H1 (cell line): ENCODE measurements at regions not wholly inside any gene's neighbourhood (a gene's known extent, or its start where the extent isn't known, plus 50 kb on each side); places are given as distances from the start of the nearest gene placed in this dataset.

Experiments used
- CTCF ChIA-PET: fragments of 300-600 bp; sonication (Branson Sonifier 250); formaldehyde crosslinking; loops from one replicate; lab custom pipeline; 2021; ENCODE audit not compliant: partially characterized antibody; lab: Charles Lee
- POLR2A ChIA-PET: fragments of 300-600 bp; sonication (Branson Sonifier 250); formaldehyde crosslinking; loops from one replicate; lab custom pipeline; 2021; ENCODE audit warnings: inconsistent platforms; ENCODE audit not compliant: partially characterized antibody; lab: Charles Lee
- DNase-seq, 2 experiments: peaks; one replicate each; pipeline versions ENCODE4 v3.0.0 to v3.0.0-alpha.2; 2010 to 2022; ENCODE audit warnings: low spot score in 2 of 2, low read depth in 1 of 2, mixed read lengths in 1 of 2
- FAIRE-seq: peaks from 2 replicates; lab custom pipeline; 2011; peaks lifted over from hg19 to GRCh38; lab: Jason Lieb, UNC
- H2AFZ ChIP-seq: 2 replicates; pipeline ENCODE4 v1.8.1; 2012; ENCODE audit warnings: low read length, inconsistent platforms
- H2AK5ac ChIP-seq: 2 replicates; pipeline ENCODE4 v1.6.1; 2013; ENCODE audit warnings: low read depth, low read length
- H2BK120ac ChIP-seq: replicated peaks from 2 replicates; pipeline ENCODE3; 2013; ENCODE audit warnings: low read depth, low read length, inconsistent platforms
- H2BK12ac ChIP-seq: 2 replicates; pipeline ENCODE4 v1.6.1; 2013; ENCODE audit warnings: low read depth, low read length
- H2BK15ac ChIP-seq: 2 replicates; pipeline ENCODE4 v1.6.1; 2013; ENCODE audit warnings: low read length
- H2BK20ac ChIP-seq: 2 replicates; pipeline ENCODE4 v1.6.1; 2013; ENCODE audit warnings: low read length
- H2BK5ac ChIP-seq: 2 replicates; pipeline ENCODE4 v1.6.1; 2013; ENCODE audit warnings: low read depth, low read length
- H3K14ac ChIP-seq: 2 replicates; pipeline ENCODE4 v1.6.1; 2013; ENCODE audit warnings: inconsistent platforms; ENCODE audit not compliant: insufficient read length
- H3K18ac ChIP-seq: 2 replicates; pipeline ENCODE4 v1.6.1; 2013; ENCODE audit warnings: low read length; ENCODE audit errors: extremely low read depth
- H3K23ac ChIP-seq: 2 replicates; pipeline ENCODE4 v1.6.1; 2013; ENCODE audit warnings: inconsistent platforms; ENCODE audit not compliant: insufficient read length
- H3K23me2 ChIP-seq: 2 replicates; pipeline ENCODE4 v1.6.1; 2013; ENCODE audit warnings: low read depth, low read length
- H3K27ac ChIP-seq: 2 replicates; pipeline ENCODE4 v1.6.1; 2011; ENCODE audit warnings: low read depth, low read length, inconsistent platforms
- H3K27me3 ChIP-seq, 4 experiments: replicated peaks in 1 of 4; 1 replicate in 1 of 4; 2 replicates in 3 of 4; pipeline versions ENCODE4 v1.6.1 to v1.8.1; 2011 to 2013; ENCODE audit warnings: low read length in 3 of 4, mild to moderate bottlenecking in 3 of 4, inconsistent platforms in 2 of 4, mixed read lengths in 2 of 4, moderate library complexity in 1 of 4; ENCODE audit not compliant: control insufficient read depth in 3 of 4, insufficient read depth in 3 of 4; ENCODE audit errors: extremely low read depth in 1 of 4
- H3K36me3 ChIP-seq, 4 experiments: 2 replicates each; pipeline versions ENCODE4 v1.6.1 to v1.8.1; 2011 to 2013; ENCODE audit warnings: mild to moderate bottlenecking in 4 of 4, low read length in 3 of 4, moderate library complexity in 2 of 4, control low read depth in 1 of 4, inconsistent platforms in 1 of 4; ENCODE audit not compliant: insufficient read depth in 4 of 4, control insufficient read depth in 2 of 4
- H3K4ac ChIP-seq: replicated peaks from 2 replicates; pipeline ENCODE3; 2013; ENCODE audit warnings: low read length, low read depth, mixed read lengths, inconsistent platforms; ENCODE audit not compliant: insufficient read length
- H3K4me1 ChIP-seq, 4 experiments: replicated peaks in 1 of 4; 1 replicate in 1 of 4; 2 replicates in 3 of 4; pipeline versions ENCODE4 v1.6.1 to v1.8.1; 2011 to 2013; ENCODE audit warnings: low read length in 3 of 4, inconsistent platforms in 2 of 4, mixed read lengths in 1 of 4; ENCODE audit not compliant: insufficient read depth in 4 of 4, control insufficient read depth in 3 of 4
- H3K4me2 ChIP-seq, 2 experiments: 2 replicates each; pipeline versions ENCODE4 v1.6.1 to v1.8.1; 2011 to 2013; ENCODE audit warnings: low read depth in 2 of 2, low read length in 2 of 2, control low read depth in 1 of 2, inconsistent platforms in 1 of 2, mild to moderate bottlenecking in 1 of 2; ENCODE audit not compliant: insufficient read depth in 1 of 2
- H3K4me3 ChIP-seq, 4 experiments: fragments of 200-600, 300-600 bp in 1 of 4; sonication (generic), shearing (Covaris generic), sonication (Bioruptor Twin) in 1 of 4; 2 replicates each; pipeline versions ENCODE4 v1.5.1 to v1.8.1; 2011 to 2016; ENCODE audit warnings: low read length in 4 of 4, low read depth in 3 of 4, control low read depth in 2 of 4, inconsistent platforms in 2 of 4, mild to moderate bottlenecking in 2 of 4, mixed read lengths in 1 of 4, moderate library complexity in 1 of 4; ENCODE audit not compliant: insufficient read depth in 2 of 4; ENCODE audit errors: extremely low read depth in 1 of 4
- H3K56ac ChIP-seq: replicated peaks from 2 replicates; pipeline ENCODE3; 2013; ENCODE audit warnings: low read depth, mild to moderate bottlenecking, mixed read lengths, low read length, inconsistent platforms; ENCODE audit not compliant: insufficient read length
- H3K79me1 ChIP-seq: 2 replicates; pipeline ENCODE4 v1.6.1; 2013; ENCODE audit warnings: low read depth, low read length, control low read depth
- H3K79me2 ChIP-seq, 2 experiments: 2 replicates each; pipeline versions ENCODE4 v1.6.1 to v1.8.1; 2012 to 2013; ENCODE audit warnings: low read length in 2 of 2, mild to moderate bottlenecking in 2 of 2, inconsistent platforms in 1 of 2; ENCODE audit not compliant: insufficient read depth in 2 of 2, control insufficient read depth in 1 of 2
- H3K9ac ChIP-seq, 4 experiments: replicated peaks in 1 of 4; 1 replicate in 1 of 4; 2 replicates in 3 of 4; pipeline versions ENCODE4 v1.6.1 to v1.8.1; 2011 to 2013; ENCODE audit warnings: low read depth in 3 of 4, low read length in 3 of 4, control low read depth in 2 of 4, mild to moderate bottlenecking in 2 of 4, moderate library complexity in 2 of 4, inconsistent platforms in 1 of 4; ENCODE audit errors: extremely low read depth in 1 of 4
- H3K9me3 ChIP-seq, 2 experiments: 2 replicates each; pipeline versions ENCODE4 v1.6.1 to v1.8.1; 2012 to 2013; ENCODE audit warnings: mild to moderate bottlenecking in 2 of 2, moderate library complexity in 2 of 2, control low read depth in 1 of 2, inconsistent platforms in 1 of 2, low read depth in 1 of 2, low read length in 1 of 2, mixed read lengths in 1 of 2; ENCODE audit not compliant: insufficient read depth in 2 of 2
- H4K20me1 ChIP-seq, 2 experiments: replicated peaks in 1 of 2; 2 replicates each; pipeline versions ENCODE3 to v1.8.1; 2011 to 2013; ENCODE audit warnings: inconsistent platforms in 2 of 2, low read length in 2 of 2, mild to moderate bottlenecking in 1 of 2; ENCODE audit not compliant: insufficient read depth in 2 of 2, control insufficient read depth in 1 of 2
- H4K5ac ChIP-seq: 2 replicates; pipeline ENCODE4 v1.6.1; 2013; ENCODE audit warnings: low read length, low read depth, mixed read lengths, inconsistent platforms; ENCODE audit not compliant: insufficient read length
- H4K8ac ChIP-seq: 2 replicates; pipeline ENCODE4 v1.8.0; 2013; ENCODE audit warnings: mild to moderate bottlenecking, moderate library complexity, low read length, inconsistent platforms; ENCODE audit not compliant: insufficient read depth; ENCODE audit errors: extremely low read depth
- H4K91ac ChIP-seq: replicated peaks from 2 replicates; pipeline ENCODE3; 2013; ENCODE audit warnings: low read length, mixed read lengths, inconsistent platforms; ENCODE audit not compliant: insufficient read length
- CEBPB ChIP-seq: IDR thresholded peaks from 2 replicates; pipeline ENCODE4 v1.6.1; 2012; ENCODE audit warnings: low read depth, low read length
- EGR1 ChIP-seq: IDR thresholded peaks from 2 replicates; pipeline ENCODE4 v1.6.1; 2011; ENCODE audit warnings: low read depth, low read length, borderline replicate concordance
- EZH2 ChIP-seq: fragments of 200-600 bp; sonication (generic); IDR thresholded peaks from 2 replicates; pipeline ENCODE4 v1.7.1; 2012; ENCODE audit warnings: low read depth, mild to moderate bottlenecking, moderate library complexity, low read length, inconsistent platforms; ENCODE audit not compliant: severe bottlenecking
- GTF2F1 ChIP-seq: IDR thresholded peaks from 2 replicates; pipeline ENCODE4 v1.6.1; 2012; ENCODE audit warnings: low read depth, low read length, improper control_type of control experiment, borderline replicate concordance
- HDAC6 ChIP-seq: IDR thresholded peaks from one replicate; pipeline ENCODE4 v1.7.1; 2012; ENCODE audit warnings: low read depth, mild to moderate bottlenecking, inconsistent platforms, low read length, moderate library complexity
- JUN ChIP-seq: IDR thresholded peaks from 2 replicates; pipeline ENCODE4 v1.6.1; 2011; ENCODE audit warnings: low read depth, mild to moderate bottlenecking, improper control_type of control experiment, low read length
- RXRA ChIP-seq: IDR thresholded peaks from 2 replicates; pipeline ENCODE4 v1.6.1; 2011; ENCODE audit warnings: low read depth, mild to moderate bottlenecking, low read length, moderate library complexity; ENCODE audit not compliant: insufficient read depth
- SIRT6 ChIP-seq: IDR thresholded peaks from one replicate; pipeline ENCODE4 v1.7.1; 2012; ENCODE audit warnings: low read length, inconsistent platforms
- SRF ChIP-seq: IDR thresholded peaks from 2 replicates; pipeline ENCODE4 v1.6.1; 2011; ENCODE audit warnings: mild to moderate bottlenecking, low read depth, low read length, moderate library complexity
- WGBS, 2 experiments: shearing (Covaris generic) in 1 of 2; methylation state at CpG; one replicate each; pipeline versions ENCODE4 v1.1.6 to v1.1.7; 2013 to 2015; ENCODE audit warnings: low lambda C conversion rate in 2 of 2, mixed read lengths in 2 of 2, inconsistent platforms in 1 of 2, low coverage in 1 of 2, missing lambda C conversion rate in 1 of 2; ENCODE audit not compliant: insufficient replicate concordance in 2 of 2, insufficient coverage in 1 of 2, insufficient read length in 1 of 2; ENCODE audit errors: extremely low coverage in 1 of 2, missing lambda C conversion rate in 1 of 2; 5-methylcytosine and 5-hydroxymethylcytosine counted together
- TF ChIP-seq, protein P1 (sequence below), 3 experiments: IDR thresholded peaks; 1 replicate in 2 of 3; 2 replicates in 1 of 3; pipeline versions ENCODE4 v1.5.1 to v1.6.1; 2011; ENCODE audit warnings: low read length in 3 of 3, mild to moderate bottlenecking in 3 of 3, inconsistent platforms in 2 of 3, low read depth in 1 of 3, moderate library complexity in 1 of 3; ENCODE audit not compliant: insufficient read depth in 1 of 3; ENCODE audit errors: control extremely low read depth in 1 of 3

DNA sequence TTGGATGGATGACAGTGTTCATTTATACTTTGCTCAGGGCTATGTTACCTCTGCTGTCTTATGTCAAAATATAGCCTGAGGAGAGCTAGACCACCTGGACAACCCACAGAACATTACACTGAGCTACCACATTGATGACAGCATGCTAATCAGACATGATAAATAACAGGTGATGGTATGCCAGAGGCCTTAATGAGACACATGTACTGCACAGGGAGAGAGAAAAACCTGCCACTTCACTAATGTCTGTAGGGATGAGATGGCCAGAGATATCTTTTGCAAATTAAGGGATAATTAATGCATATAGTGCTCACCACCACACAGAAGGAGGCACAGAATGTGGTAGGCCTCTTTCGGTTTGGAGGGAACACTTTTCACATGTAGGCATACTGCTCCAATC lies 1122.6 kb upstream of the POT1 start:
- Histone ChIP-seq H3K56ac (no peak overlapping the region), H3K79me1 (no peaks in the 10 kb centered on the region), H3K36me3 (no peaks in the 10 kb centered on the region), H3K9ac (no peak overlapping the region), H2AFZ (no peak overlapping the region), H4K8ac (no peak overlapping the region), H2BK20ac (no peak overlapping the region), H3K27me3 (no peaks in the 10 kb centered on the region), H4K20me1 (no peaks in the 10 kb centered on the region), H3K18ac (no peak overlapping the region), H3K23ac (no peak overlapping the region), H3K23me2 (no peaks in the 10 kb centered on the region), H3K4ac (no peak overlapping the region), H4K91ac (no peak overlapping the region), H4K5ac (no peak overlapping the region), H2BK15ac (no peak overlapping the region), H3K79me2 (no peaks in the 10 kb centered on the region), H3K4me1 (no peaks in the 10 kb centered on the region), H2BK5ac (no peak overlapping the region), H3K4me3 (no peak overlapping the region), H2BK12ac (no peak overlapping the region), H3K14ac (no peak overlapping the region), H3K9me3 (no peaks in the 10 kb centered on the region), H2AK5ac (no peak overlapping the region), H3K27ac (no peak overlapping the region), H3K4me2 (no peak overlapping the region), H2BK120ac (no peak overlapping the region)
- TF ChIP-seq EZH2: no peak
- TF ChIP-seq HDAC6: no peak
- no peak for TF ChIP-seq SRF
- TF ChIP-seq, protein P1, sequence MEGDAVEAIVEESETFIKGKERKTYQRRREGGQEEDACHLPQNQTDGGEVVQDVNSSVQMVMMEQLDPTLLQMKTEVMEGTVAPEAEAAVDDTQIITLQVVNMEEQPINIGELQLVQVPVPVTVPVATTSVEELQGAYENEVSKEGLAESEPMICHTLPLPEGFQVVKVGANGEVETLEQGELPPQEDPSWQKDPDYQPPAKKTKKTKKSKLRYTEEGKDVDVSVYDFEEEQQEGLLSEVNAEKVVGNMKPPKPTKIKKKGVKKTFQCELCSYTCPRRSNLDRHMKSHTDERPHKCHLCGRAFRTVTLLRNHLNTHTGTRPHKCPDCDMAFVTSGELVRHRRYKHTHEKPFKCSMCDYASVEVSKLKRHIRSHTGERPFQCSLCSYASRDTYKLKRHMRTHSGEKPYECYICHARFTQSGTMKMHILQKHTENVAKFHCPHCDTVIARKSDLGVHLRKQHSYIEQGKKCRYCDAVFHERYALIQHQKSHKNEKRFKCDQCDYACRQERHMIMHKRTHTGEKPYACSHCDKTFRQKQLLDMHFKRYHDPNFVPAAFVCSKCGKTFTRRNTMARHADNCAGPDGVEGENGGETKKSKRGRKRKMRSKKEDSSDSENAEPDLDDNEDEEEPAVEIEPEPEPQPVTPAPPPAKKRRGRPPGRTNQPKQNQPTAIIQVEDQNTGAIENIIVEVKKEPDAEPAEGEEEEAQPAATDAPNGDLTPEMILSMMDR (IDR thresholded peaks at IDR 0.05; ENCODE audit: control extremely low read depth in 1 of 3, insufficient read depth in 1 of 3, low read depth in 1 of 3, low read length in 3 of 3): no peak
- TF ChIP-seq SIRT6: no peak
- no peak for TF ChIP-seq EGR1
- TF ChIP-seq RXRA: no peak
- TF ChIP-seq CEBPB: no peak
- TF ChIP-seq JUN: no peak
- no peak for TF ChIP-seq GTF2F1
- WGBS, 2 experiments: 85% methylated on average over 1 of the region's 1 CpG; no CpG with 5 or more reads in 1 of the 2 experiments
- CTCF ChIA-PET: no interaction called here
- no peak for FAIRE-seq
- no peak for DNase-seq
- POLR2A ChIA-PET: no interaction called here
